NCI-H2171 treated with DMSO at 0.1 percent for 48 hours (cell line): ENCODE measurements at regions not wholly inside any gene's neighbourhood (a gene's known extent, or its start where the extent isn't known, plus 50 kb on each side); places are given as distances from the start of the nearest gene placed in this dataset.
"Not testable (repeated sequence)": the region's sequence is repeated elsewhere in the genome, so short reads cannot be mapped to it uniquely, and the experiment has no call there.

Source experiments
- DNase-seq: peaks from one replicate; lab custom pipeline; 2025; lab: John Stamatoyannopoulos, UW

GRCh38 chr9:29393064-29393463 is 1819.8 kb upstream of the C9orf72 start:
- no peak for DNase-seq

GRCh38 chr9:29394855-29395254 is 1821.6 kb upstream of the C9orf72 start:
- no peak for DNase-seq

DNA sequence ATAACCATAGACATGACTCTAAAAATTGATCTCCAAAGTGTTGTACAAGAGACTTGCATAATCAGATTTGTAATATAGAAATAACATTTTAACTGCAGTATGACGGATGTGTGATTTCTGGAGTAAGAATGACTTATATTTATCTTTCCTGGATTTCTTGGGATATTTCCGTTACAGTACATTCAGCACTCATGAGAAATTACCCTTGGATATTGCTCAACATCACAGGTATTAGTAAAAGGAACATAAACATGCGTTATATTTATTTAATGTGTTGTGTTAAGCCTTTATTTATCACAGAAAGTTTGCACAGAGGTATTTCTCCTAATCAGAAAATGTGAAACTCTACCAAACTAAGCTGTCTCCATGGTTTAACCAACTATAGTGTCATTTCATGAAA is 1823.9 kb upstream of the C9orf72 start:
- no peak for DNase-seq

DNA sequence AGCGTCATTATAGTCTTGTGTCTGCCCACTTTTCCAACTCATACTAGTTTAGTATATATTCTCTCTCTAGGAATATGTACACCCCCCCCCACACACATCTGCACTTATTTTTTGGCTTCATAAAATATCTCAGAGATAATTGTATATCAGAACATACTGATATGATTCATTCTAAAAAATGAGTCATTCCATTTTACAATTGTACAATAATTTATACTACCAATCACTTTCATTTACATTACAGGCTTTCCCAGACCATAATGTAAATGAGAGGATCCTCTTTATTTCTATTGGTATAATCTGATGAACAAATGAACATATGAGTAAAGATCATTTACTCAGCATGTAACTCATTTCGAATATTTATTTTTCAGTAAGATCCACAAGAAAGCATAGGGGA is 1842.9 kb upstream of the C9orf72 start:
- no peak for DNase-seq

DNA sequence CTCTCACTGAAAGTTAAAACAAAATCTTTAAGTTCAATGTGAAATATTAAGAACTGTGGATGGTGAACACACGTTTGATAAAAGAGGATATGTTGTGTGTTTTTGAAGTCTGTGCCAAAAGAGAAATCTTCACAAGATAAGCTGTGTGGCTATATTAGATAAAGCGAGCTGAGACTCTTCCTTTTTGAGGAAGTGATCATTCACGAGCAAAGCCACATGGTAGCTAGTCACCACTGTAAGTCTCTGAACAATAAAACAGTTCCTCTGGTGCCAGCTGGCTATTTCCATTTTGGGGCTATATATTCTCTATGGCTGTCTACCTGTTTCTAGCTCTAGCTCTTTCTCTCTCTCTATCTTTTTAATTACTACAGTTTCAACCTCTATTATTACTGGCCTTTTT is 1849.2 kb upstream of the C9orf72 start:
- DNase-seq, result no peak

DNA sequence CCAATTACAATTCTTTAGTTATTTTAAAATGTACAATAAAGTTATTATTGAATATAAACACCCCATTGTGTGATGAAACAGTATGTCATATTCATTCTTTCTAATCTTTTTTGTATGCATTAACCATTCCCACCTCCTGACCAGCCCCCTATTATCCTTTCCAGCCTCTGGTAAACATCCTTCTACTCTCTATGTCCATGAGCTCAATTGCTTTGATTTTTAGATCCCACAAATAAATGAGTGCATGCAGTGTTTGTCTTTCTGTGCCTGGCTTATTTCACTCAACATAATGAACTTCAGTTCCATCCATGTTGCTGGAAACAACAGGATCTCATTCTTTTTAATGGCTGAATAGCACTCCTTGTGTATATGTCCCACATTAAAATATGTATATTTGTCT is 1858.9 kb upstream of the C9orf72 start:
- no peak for DNase-seq

GRCh38 chr9:29432656-29433055 is 1859.4 kb upstream of the C9orf72 start:
- DNase-seq, result not testable (repeated sequence)

DNA sequence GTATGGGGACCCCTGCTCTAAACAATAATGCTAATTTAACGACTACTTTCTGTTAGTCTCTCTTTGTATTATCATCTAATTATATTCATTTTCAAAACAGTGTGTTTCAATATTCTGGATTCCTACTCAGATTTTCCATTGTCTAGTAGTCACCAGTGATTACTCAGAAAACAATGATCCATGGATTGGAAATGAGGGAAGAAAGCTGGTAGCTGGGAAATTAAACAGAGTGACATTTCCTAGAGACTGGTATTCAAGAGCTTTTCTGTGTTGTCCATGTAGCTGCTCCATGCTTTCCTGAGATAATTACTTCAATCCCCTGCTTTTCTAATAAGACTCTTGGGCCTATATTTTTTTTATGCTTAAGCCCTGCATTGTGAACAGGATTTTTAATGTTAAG is 1862.1 kb upstream of the C9orf72 start:
- no peak for DNase-seq

DNA sequence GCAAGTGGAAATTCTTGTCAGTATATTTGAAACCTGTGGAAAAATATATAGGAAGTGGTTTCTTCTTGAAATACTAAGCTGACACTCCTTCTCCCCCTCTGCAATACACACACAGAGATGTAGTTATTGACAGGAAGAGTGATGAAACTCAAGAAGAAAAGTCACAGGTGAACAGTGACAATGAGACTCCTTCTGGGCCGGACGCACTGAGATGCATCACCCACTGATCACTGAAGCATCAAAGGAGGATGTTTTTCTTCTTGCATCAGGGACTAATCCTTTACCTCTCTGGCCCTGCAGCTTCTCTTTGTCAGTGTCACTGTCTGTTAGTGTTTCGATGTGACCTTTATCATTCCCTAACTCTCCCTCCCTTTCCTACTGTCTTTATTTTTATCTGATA is 1864.2 kb upstream of the C9orf72 start:
- DNase-seq, result no peak

GRCh38 chr9:29439961-29440360 is 1866.7 kb upstream of the C9orf72 start:
- no peak for DNase-seq

DNA sequence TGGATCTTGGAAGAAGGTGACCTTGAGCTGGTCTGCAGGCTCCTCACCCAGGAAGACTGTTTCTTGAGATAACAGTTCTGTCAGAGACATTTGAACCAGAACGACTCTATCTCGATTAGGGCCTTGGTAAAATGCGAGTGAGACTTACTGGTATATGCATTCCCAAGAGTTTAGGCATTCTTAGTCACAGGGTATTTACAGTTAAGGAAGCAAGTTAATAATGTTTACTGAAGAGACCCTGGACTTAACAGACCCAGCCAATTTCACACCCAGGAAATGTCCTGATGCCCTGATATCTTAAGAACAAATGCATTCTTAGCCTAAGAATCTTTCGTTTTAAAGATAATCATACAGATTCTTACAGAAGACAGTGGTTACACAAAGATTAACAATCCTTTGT is 1867.2 kb upstream of the C9orf72 start:
- no peak for DNase-seq

- DNase-seq, result no peak
Observed at GRCh38 chr9:29445751-29446150, 1872.5 kb upstream of the C9orf72 start.

DNA sequence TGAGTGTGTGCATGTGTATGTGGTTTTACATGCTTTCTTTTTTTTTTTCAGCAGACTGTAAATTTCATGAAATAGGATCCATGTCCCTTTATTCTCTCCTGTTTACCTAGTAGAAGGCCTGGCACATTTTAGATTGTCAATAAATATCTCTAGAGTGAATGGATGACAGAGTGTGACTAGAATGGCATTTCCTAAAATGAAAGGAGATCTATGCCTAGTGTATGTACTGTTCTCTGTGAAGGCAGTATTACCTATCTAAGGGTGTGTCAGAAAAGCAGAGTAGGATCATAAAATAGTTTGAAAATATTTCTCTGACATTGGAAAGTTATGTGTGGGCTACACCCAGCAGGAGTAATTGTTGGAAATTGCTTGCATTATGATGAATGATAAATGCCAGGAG is 1876.0 kb upstream of the C9orf72 start:
- DNase-seq, result peak; percentile 13

- peak; percentile 45 for DNase-seq
Observed at GRCh38 chr9:29450343-29450875, 1877.1 kb upstream of the C9orf72 start.

DNA sequence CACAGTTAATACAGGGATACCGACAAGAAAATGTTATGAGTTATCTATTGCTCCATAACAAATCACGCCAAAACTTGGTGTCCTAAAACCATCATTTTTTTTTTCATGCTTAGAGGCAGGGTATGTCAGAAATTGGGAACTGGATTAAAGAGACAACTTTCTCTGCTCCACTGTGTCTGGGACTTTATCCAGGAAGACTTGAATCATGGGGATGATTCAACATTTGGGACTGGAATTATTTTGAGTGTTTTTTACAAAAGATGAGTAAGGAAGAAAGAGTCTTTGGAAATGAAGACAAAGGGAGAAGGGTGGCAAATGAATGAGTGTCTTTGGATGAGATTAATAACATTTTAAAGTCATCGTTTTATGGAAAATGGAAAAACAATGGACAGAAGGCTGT is 1883.7 kb upstream of the C9orf72 start:
- no peak for DNase-seq

DNA sequence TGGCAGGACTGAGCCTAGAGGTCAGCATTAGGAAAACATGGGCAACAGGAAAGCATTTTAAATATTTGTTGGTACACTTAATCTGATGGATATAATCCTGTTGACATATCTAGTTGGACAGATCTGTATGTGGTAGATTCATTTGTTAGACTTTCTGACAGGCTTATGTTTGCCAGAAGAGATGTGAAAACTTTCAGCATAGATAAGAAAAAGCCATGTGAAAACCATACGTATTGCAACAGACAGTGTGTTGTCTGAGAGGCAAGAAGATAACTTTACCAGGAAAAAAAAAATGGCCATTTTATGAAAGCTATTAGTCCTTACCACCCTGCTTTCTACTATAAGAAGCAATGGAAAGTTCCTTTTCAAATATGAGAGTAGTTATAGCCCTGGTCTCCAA is 1902.2 kb upstream of the C9orf72 start:
- DNase-seq, result no peak

DNA sequence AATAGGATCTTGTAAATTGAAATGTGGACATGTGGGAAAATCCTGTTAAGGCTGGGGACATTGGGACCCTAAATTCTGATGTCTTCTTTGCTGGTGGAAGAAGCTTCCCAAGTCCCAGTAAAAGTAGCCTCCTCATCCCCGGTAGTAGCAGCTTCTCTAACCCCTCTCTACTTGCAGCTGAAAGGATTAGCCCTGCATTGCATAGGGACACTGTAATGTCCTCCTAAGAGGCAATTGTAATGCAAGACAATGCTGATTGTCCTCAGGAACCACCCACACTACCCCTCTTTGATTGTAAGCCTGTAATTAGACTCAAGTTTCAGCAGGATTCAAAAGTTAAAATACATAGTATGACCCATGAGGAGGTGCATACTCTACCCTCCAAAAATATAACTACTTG is 1938.4 kb upstream of the C9orf72 start:
- no peak for DNase-seq

GRCh38 chr9:29514336-29514735 is 1941.1 kb upstream of the C9orf72 start:
- DNase-seq, result peak; percentile 25

- no peak for DNase-seq
Observed at GRCh38 chr9:29514862-29515261, 1941.6 kb upstream of the C9orf72 start.

DNA sequence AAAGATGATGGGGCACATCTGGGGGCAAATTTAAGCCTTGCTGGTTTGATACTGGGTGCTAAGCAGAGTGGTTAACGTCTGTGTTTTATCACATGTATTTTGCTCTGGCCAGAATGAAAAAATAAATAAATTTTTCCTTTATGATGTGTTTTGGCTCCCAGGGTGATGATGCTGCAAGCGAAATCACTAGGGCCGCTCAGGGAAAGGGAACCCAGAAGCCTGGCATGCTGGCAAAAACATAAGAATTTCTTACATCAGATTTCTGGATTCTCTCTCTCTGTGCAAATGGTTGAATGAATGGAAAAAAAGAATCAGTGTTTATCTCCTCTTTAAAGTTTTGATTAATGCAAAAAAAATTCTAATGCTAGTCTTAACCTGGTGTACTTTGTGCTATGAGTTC is 1975.2 kb upstream of the C9orf72 start:
- DNase-seq, result no peak

GRCh38 chr9:29555502-29555901 is 1982.2 kb upstream of the C9orf72 start:
- no peak for DNase-seq

GRCh38 chr9:29556317-29556716 is 1983.0 kb upstream of the C9orf72 start:
- no peak for DNase-seq

- DNase-seq, result no peak
Observed at GRCh38 chr9:29556746-29557145, 1983.5 kb upstream of the C9orf72 start.

DNA sequence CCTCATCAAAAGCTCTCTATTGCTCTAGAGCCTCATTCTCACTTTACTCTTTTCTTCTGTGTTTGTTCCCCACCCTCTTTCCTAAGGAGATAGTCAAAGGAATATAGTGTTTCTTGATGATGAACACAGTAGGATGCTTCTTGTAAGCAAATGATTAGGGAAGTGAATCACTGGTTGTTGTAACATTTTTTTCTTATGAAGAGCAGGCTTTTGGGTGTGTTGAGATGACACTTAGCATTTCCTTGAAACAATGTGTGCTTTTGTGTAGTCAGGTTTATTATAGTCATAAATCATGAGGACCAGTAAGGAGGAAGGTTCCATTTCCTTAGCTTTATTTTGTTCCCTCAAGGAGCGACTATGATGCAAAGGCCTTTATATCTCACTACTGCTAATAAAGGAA is 1991.3 kb upstream of the C9orf72 start:
- no peak for DNase-seq

GRCh38 chr9:29575219-29575618 is 2001.9 kb upstream of the C9orf72 start:
- DNase-seq, result no peak
